Right lung (tissue), 2 donors: ENCODE measurements at regions not wholly inside any gene's neighbourhood (a gene's known extent, or its start where the extent isn't known, plus 50 kb on each side); places are given as distances from the start of the nearest gene placed in this dataset.

ENCODE experiments used
- DNase-seq, 2 donors: peaks; one replicate each; pipeline ENCODE4 v3.0.0-alpha.2; 2013

GRCh38 chr2:173770947-173771678 lies 194.1 kb downstream of the SP3 start:
- DNase-seq, result no peak

DNA sequence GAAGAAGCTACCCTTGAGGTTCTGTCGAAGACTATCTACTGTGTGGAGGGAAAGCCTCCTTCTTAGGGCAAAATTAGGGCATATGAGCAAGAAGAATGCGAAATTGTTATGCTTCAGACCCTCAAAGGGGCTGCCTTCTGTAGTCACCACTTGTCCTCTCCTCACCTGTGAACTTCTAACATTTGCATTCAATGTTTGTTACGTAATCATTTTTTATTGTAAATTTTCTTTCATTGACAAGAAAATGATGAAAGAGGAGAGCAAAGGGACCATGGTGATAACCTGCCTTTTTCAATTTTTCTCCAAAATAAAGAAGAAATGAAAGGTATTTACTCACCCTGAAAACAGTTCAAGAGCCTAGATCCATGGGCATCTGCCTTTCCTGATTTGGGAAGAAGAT lies 193.0 kb downstream of the SP3 start:
- no peak for DNase-seq

DNA sequence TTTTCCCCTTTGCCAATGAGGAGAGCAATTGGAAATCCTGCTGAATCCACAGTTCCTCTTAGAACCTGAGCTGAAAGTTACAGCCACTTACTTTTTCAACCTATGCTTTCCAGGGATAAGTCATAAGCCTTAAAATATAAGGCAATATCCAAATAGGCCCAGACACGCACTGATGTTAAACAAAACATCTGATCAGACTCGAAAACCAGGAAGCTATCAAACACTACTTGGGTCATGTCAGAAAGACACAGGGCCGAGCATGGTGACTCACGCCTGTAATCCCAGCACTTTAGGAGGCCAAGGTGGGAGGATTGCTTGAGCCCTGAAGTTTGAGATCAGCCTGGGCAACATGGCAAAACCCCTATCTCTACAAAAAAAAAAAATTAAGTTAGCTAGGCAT lies 192.1 kb downstream of the SP3 start:
- no peak for DNase-seq

DNA sequence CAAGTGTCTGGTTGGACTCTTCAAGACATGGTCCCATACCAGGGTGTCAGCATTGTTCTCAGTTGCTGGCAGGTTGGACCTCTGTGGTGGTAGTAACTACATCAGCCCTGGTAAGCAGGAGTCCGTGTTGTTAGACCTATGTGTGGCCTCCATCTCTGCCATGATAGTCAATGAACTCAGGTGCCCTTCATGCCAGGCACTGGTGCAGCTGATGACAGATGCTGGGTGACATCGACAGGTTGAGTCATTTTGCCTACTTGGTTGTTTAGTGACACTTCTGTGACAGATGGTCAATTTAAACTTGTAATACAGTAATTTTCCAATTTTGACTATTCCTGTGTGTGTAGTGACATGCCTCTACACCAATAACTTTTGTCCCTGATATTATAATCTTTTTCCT lies 189.7 kb downstream of the SP3 start:
- no peak for DNase-seq

GRCh38 chr2:173782681-173783080 lies 182.5 kb downstream of the SP3 start:
- DNase-seq, result no peak

- peak; percentile 55 to 62 for DNase-seq
Measured at GRCh38 chr2:173783382-173783781, 181.8 kb downstream of the SP3 start.

DNA sequence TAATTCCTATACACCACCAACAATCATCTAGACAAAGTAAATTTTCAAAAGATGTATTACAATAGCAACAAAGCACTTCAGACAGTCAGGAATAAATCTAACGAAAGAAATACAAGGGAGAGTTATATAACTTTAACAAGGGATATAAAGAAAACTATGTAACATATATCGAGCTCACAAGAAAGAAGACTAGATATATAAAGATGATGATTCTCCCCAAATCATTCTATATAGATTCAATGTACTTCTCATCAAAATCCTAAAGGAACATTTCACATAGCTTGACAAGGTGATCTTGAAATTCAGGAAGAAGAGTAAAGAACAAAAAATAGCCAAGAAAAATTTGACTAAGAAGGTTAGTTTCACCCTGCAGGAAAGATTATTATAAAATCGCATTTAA lies 179.4 kb downstream of the SP3 start:
- no peak for DNase-seq

DNA sequence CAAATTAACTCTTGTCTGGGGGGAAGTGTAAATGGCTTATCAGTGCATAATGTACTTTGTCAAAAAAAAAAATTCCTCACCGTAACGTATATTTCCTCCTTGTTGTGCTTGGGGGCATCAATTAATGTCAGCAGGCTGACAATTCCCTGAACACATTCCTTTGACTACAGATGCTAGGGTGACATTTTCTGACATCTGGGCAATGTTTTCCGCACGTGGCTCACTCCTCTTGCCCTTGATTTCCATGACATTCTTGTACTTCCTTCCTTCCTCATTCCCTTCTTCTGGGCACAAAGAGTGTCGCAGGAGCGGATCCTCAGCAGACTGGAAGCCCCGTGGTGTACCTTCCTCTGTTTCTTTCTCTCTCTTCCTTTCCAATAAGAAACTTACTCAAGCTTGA lies 173.7 kb downstream of the SP3 start:
- no peak for DNase-seq

- DNase-seq, result no peak
Measured at GRCh38 chr2:173792166-173792565, 173.0 kb downstream of the SP3 start.

- no peak for DNase-seq
Measured at GRCh38 chr2:173792741-173793140, 172.4 kb downstream of the SP3 start.

DNA sequence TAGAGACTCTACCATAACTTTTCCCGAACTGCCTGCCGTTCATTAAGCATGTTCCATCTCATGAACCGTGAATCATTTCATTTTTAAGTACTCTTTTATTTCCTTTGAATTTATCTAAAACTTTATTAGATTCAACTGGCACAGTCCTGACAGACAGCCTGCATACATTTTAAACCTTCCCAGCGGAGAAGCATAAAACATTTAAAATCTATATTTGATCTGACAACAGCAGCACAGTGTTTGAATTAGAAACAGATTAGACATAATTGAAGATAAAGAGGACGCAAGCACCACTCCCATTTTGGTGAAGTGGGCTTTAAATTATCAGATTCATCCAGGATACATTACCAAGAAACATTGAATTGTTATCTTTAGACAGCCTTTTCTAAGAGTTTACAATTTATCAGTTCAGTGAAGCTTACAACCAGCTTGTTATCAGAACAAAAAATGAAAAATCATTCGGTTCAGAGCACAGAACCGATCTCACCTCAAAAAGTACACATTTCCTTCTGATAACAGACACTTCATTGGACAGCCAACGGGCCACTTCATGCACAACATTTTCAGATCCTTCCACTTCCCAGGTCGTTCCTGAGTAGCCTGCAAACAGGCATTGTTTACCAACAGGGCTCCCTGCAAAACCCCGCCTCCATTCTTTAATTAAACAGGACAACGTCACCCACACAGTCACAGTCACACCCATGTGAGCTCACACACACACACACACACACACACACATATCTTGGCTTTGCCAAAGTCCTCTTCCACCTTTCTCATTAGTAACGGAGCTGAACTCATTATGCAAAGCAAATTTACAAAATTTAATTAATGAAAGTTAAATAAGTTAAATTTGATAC lies 171.2 kb downstream of the SP3 start:
- DNase-seq, result no peak

DNA sequence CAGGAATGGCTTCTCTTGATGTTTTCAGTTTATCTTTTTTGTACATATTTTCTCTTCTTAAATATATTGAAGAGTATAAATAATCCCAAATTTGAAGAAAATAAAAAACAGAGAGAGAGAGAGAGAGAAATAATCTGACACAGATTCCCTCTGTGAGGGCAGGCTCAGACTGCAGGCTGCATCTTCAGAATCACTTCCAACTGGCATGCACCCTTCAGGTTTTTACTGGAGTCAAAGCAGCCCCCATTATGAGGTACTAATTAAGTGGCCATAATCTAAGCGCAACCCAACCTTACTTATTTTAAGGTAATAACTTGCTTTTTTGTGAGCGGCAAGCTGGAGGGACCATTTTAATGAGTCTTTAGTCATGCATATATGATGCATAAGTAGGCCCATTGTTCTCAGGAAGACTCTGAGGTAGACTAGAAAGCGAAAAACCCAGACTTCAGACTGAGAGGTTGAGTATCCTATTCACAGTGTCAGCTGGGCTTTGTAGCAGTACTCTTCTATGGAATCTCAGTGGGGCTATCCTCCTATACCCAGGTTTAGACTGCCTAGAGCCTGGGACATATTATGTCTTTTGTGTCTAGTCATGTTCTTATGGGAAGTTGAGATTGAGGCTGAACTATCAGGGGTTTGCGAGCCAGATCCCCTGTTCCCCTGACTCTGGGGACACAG lies 167.4 kb downstream of the SP3 start:
- DNase-seq, result no peak

DNA sequence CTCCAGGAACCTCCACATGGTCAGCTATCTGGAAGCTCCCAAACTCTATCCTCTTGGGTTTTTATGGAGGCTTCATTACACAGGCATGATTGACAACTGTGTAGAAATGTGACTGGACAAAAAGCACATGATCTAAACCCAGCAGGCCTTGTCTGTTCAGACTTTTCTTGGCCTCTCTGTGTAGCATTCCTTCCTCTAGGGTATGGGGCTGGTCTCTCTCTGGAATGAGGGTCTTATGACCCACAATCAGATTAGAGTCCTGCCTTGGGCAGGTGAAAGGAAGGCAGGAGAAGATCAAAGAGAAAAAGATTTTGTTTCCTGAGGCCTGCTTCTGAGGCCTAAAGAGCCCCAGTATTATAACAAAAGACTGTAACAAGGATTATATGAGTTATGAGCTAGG lies 162.7 kb downstream of the SP3 start:
- DNase-seq, result no peak

DNA sequence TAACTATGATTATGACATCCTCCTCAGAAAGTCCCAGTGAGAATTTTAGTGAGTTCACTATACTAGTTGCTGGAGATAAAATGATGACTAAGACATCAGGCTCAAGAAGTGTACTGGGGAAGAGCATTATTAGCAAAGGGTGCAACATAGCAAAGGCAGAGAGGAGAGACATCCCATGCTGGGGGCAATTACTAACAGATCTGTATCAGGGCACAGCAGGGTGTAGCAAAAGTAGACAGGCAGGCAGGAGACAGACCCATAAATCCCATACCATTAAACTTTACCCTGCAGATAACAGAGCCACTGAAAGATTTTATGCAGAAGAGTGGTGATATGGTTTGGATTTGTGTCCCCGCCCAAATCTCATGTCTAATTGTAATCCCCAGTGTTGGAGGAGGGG lies 161.7 kb downstream of the SP3 start:
- no peak for DNase-seq

GRCh38 chr2:173806761-173807160 lies 158.4 kb downstream of the SP3 start:
- DNase-seq, result no peak

GRCh38 chr2:173808718-173809117 lies 156.5 kb downstream of the SP3 start:
- no peak for DNase-seq

DNA sequence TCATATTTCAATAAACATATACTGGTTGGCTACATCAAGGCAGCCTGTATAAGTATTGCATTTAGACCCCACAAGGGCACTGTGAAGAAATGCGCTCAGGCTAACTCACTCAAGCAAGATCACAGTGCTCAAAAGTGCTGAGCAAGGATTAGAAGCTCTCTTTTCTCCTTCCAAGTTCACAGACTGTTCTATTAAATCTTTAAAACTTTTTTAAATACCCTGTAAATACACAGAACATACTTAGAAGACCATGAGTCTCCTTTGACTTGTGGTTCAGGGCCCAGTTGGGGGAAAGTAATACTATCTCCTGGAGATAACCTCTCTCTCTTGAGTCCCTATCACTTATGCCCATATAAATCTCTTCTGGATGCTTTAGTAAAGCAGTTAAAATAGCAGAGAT lies 152.9 kb downstream of the SP3 start:
- no peak for DNase-seq

GRCh38 chr2:173814306-173814705 lies 150.9 kb downstream of the SP3 start:
- DNase-seq, result no peak

DNA sequence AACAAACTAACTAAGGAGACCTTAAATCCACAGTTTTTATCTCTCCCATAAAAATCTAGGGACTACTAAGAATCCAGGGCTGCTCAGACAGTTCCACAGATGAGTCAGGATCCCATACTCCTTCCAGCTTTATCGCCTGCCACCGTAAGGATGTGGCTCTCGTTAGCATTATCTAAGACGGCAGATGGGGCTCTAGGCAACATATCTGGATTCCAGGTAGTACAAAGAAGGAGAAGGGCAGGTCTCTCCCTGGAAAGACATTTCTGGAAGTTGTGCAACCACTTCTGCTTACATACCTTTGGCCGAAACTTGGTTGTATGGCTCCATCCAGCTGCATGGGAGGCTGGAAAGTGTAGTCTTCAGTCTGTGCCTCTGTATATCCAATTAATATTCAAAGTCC lies 149.4 kb downstream of the SP3 start:
- DNase-seq, result no peak

DNA sequence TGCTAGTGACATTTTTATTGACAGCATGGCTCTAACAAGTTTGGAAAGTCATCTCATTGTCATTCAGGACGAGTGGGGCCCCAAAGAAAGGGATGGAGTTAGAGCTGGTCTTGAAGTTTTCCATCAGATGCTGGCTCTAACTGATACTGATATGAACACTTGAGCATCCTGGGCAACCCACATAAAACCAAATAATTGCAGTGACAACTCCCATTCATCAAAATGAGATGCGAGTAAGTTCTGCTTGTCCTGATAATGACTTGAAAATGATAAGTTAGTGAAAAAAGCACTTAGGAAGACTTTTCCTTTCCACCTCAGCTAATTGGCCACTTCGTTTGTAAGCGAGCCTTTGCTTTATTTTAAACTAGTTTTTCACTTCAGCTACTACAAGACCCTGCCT lies 147.6 kb downstream of the SP3 start:
- DNase-seq, result no peak

GRCh38 chr2:173818285-173818684 lies 146.9 kb downstream of the SP3 start:
- no peak for DNase-seq

DNA sequence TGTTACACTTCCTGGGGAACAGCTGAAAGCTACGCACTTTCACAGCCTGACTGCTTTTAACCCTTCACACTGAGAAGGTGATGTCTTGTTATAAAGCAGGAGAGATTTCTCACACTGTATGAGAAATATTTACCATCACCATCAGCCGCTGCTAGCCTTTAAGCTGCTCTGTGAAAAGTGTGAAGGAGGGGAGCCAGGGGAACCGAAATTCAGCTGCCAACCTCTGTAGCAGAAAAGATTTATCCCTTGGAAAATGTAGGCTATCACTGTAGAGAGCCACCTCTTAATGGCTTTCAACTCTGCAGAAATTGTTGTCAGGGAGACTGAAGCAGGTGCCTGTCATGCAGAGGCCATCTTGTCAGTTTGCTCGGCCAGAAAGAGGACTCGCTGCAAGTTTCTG lies 145.3 kb downstream of the SP3 start:
- no peak for DNase-seq

DNA sequence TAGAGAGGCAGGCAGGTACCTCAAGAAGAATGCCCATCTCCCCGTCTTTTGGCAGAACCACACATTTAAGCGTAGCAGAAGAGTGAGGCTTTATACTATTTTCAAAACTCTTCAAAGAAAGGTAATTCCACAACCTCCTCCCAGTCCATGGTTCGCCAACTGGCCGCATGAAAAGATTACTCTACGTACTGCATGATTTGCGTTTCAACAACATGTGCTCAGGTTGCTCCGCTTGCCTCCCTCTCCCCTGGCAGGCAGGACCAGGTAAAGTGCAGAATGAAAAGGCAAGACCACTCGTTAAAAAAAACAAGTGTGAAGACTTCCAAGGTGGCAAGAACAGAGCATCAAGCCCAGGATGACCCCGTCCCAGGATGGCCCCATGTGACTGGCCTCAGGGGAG lies 143.7 kb downstream of the SP3 start:
- no peak for DNase-seq
